Stromal cell of bone marrow (primary cell): ENCODE measurements at regions not wholly inside any gene's neighbourhood (a gene's known extent, or its start where the extent isn't known, plus 50 kb on each side); places are given as distances from the start of the nearest gene placed in this dataset.
A peak's percentile ranks its signal among the peaks of the same experiment; 100 is the strongest.

Experiments used
- DNase-seq: peaks from one replicate; pipeline ENCODE4 v3.0.0-alpha.2; 2012; ENCODE audit warnings: low read depth

GRCh38 chr2:24439971-24440340 lies 51.1 kb upstream of the NCOA1 start:
- no peak for DNase-seq

DNA sequence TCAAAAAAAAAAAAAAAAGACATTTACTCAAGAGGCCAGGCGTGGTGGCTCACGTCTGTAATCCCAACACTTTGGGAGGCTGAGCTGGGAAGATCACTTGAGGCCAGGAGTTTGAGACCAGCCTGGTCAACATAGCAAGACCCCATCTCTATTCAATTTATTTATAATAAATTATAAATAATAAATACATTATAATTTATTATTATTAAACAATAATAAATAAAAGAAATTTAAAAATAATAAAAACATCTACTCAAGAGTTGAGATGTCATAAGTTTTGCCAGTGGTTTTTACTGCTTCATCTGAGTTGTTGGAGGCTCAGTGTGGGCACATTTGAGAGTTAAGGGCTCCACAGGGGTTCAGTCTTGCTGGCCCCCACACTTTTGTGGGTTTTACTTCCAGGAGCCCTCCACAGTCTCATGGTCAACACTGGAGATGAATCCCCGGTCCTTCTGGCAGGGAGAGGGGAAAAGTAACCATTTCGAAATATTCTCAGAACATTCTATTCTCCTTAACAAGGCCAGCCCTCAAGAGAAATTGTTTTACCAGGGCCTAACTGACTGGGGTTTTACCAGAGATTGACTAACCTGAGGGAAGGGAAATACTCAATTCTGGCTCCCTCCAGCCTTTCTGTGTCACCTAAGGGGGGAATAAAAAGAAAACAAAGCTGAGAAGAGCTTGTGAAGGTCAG lies 51.6 kb upstream of the NCOA1 start:
- no peak for DNase-seq

- DNase-seq = no peak
Measured at GRCh38 chr2:24438106-24438505, 52.9 kb upstream of the NCOA1 start.

GRCh38 chr2:24435391-24436316 lies 55.4 kb upstream of the NCOA1 start:
- DNase-seq = no peak

- DNase-seq = no peak
Measured at GRCh38 chr2:24434541-24434940, 56.5 kb upstream of the NCOA1 start.

- no peak for DNase-seq
Measured at GRCh38 chr2:24432735-24433134, 58.3 kb upstream of the NCOA1 start.

- no peak for DNase-seq
Measured at GRCh38 chr2:24432121-24432520, 58.9 kb upstream of the NCOA1 start.

- no peak for DNase-seq
Measured at GRCh38 chr2:24429197-24430074, 61.6 kb upstream of the NCOA1 start.

GRCh38 chr2:24424387-24424786 lies 64.1 kb upstream of the ITSN2 start:
- DNase-seq = no peak

GRCh38 chr2:24423095-24423494 lies 62.8 kb upstream of the ITSN2 start:
- DNase-seq = no peak

DNA sequence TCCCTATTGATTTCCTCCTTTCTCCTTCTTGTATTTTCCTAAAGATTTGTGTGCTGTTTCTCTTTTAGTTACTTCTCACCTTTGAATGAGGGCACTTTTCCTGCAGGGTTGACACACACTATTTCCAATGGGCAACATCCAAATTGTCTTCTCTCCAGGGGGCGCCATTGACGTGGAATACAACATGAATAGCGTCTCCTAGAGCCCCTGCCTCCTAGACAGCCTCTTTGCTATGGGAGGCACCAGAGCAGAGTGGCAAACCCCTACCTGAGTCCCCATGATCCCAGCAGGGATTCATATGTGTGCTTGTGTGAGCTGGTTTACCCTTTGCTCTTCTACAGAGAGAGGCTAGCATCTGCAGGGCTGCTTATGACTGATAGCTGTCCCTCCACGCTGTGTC lies 61.3 kb upstream of the ITSN2 start:
- peak; percentile 31 for DNase-seq

DNA sequence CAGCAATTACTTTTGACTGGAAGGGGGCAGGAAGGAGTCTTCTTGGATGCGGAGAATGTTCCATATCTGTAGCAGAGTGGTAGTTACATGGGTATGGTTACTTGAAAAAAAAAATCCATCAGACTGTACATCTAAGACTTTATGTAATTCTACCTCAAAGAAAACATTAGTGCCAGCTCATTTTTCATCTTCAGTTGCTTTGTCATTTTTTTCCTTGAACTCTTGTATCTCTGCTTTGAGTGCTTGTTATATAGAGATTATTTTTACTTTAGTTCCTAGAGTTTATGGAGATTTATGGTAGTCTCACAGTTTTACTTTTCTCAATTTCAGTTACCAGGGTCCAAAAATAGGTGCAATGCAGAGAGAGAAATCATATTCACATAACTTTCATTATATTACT lies 60.0 kb upstream of the ITSN2 start:
- no peak for DNase-seq

DNA sequence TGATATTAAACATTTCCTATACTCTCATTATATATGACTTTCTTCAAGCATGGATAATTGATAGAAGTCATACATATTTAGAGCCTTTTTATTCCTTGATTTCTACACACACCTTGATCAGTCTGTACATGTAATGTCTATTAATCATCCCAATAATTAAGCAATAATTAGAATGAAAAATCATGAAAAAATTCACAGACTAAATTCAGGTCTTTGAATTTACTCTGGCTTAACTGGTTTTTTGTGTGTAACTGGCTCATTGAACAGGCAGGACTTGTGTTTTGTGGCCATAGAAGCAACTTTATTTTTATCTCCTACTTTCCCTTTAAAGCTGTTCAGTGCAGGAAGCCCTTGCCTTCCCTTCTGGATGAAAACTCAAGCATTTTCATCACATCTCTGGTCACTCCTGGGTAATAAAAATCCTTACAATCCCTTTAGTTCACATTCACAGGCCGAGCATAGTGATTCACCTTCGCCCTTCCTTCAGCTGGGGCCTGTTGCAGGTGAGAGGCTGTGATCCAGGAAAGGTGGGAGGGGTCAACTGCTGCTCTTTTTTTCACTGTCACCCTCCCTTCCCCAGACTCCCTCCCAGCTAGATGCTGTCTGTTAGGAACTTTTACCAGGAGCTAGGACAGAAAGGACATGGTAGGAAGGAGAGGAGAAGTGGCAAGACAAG lies 58.0 kb upstream of the ITSN2 start:
- no peak for DNase-seq

GRCh38 chr2:24412812-24413211 lies 52.5 kb upstream of the ITSN2 start:
- no peak for DNase-seq

GRCh38 chr2:24411488-24412151 lies 51.3 kb upstream of the ITSN2 start:
- no peak for DNase-seq

- DNase-seq = no peak
Measured at GRCh38 chr2:24410976-24411375, 50.6 kb upstream of the ITSN2 start.

- peak; percentile 52 for DNase-seq
Measured at GRCh38 chr2:24409700-24410556, 49.6 kb upstream of the ITSN2 start.
